H7 (cell line): ENCODE measurements at regions not wholly inside any gene's neighbourhood (a gene's known extent, or its start where the extent isn't known, plus 50 kb on each side); places are given as distances from the start of the nearest gene placed in this dataset.
A peak's percentile ranks its signal among the peaks of the same experiment; 100 is the strongest.
"Not testable (repeated sequence)": the region's sequence is repeated elsewhere in the genome, so short reads cannot be mapped to it uniquely, and the experiment has no call there.

ENCODE experiments used
- DNase-seq: peaks from one replicate; pipeline ENCODE4 v3.0.0; 2012
- H3K27me3 ChIP-seq: 2 replicates; pipeline ENCODE4 v1.6.0; 2011; ENCODE audit warnings: mild to moderate bottlenecking, low read length; ENCODE audit not compliant: control insufficient read depth, insufficient read depth
- H3K36me3 ChIP-seq: replicated peaks from 2 replicates; pipeline ENCODE4 v1.5.1; 2011; ENCODE audit warnings: low read length; ENCODE audit not compliant: control insufficient read depth, insufficient read depth
- H3K4me3 ChIP-seq: 2 replicates; pipeline ENCODE4 v1.5.1; 2011; ENCODE audit warnings: low read depth, mild to moderate bottlenecking, control low read depth, low read length, moderate library complexity; ENCODE audit not compliant: insufficient read depth

GRCh38 chr20:30313660-30314059 is 943.8 kb upstream of the DEFB115 start:
- not testable (repeated sequence) for H3K36me3 ChIP-seq, DNase-seq, H3K27me3 ChIP-seq, H3K4me3 ChIP-seq

GRCh38 chr20:30316063-30316462 is 941.4 kb upstream of the DEFB115 start:
- not testable (repeated sequence) for H3K4me3 ChIP-seq, H3K27me3 ChIP-seq, H3K36me3 ChIP-seq
- peak; percentile 19 for DNase-seq

GRCh38 chr20:30316532-30317299 is 940.7 kb upstream of the DEFB115 start:
- not testable (repeated sequence) for H3K36me3 ChIP-seq, DNase-seq, H3K4me3 ChIP-seq, H3K27me3 ChIP-seq

- H3K27me3 ChIP-seq, H3K36me3 ChIP-seq, DNase-seq, H3K4me3 ChIP-seq: not testable (repeated sequence)
These were observed 923.7 kb upstream of the DEFB115 start for GRCh38 chr20:30333744-30334143.

- not testable (repeated sequence) for DNase-seq, H3K27me3 ChIP-seq, H3K4me3 ChIP-seq, H3K36me3 ChIP-seq
These were observed 919.9 kb upstream of the DEFB115 start for GRCh38 chr20:30337556-30337955.

- H3K36me3 ChIP-seq, DNase-seq, H3K4me3 ChIP-seq, H3K27me3 ChIP-seq: not testable (repeated sequence)
These were observed 908.5 kb upstream of the DEFB115 start for GRCh38 chr20:30348932-30349331.

- not testable (repeated sequence) for H3K36me3 ChIP-seq, H3K4me3 ChIP-seq, H3K27me3 ChIP-seq, DNase-seq
These were observed 900.5 kb upstream of the DEFB115 start for GRCh38 chr20:30356854-30357467.

GRCh38 chr20:30361756-30362155 is 895.7 kb upstream of the DEFB115 start:
- not testable (repeated sequence) for H3K36me3 ChIP-seq, DNase-seq, H3K27me3 ChIP-seq, H3K4me3 ChIP-seq

GRCh38 chr20:30376430-30376766 is 881.1 kb upstream of the DEFB115 start:
- peak overlapping the region; percentile 32; the same call in 1 of the 2 replicates for H3K4me3 ChIP-seq
- H3K36me3 ChIP-seq, H3K27me3 ChIP-seq, DNase-seq: not testable (repeated sequence)

GRCh38 chr20:30376767-30377658 is 880.5 kb upstream of the DEFB115 start:
- Histone ChIP-seq H3K4me3 (peak overlapping the region; percentile 53), H3K36me3 (no peaks in the 10 kb centered on the region), H3K27me3 (no peaks in the 10 kb centered on the region)
- peak; percentile 82 for DNase-seq

- H3K36me3 ChIP-seq, DNase-seq, H3K27me3 ChIP-seq, H3K4me3 ChIP-seq: not testable (repeated sequence)
These were observed 879.1 kb upstream of the DEFB115 start for GRCh38 chr20:30378317-30378716.

GRCh38 chr20:30378721-30379120 is 878.7 kb upstream of the DEFB115 start:
- not testable (repeated sequence) for H3K4me3 ChIP-seq

GRCh38 chr20:30384841-30385240 is 872.6 kb upstream of the DEFB115 start:
- H3K36me3 ChIP-seq, H3K27me3 ChIP-seq, H3K4me3 ChIP-seq, DNase-seq: not testable (repeated sequence)

More at GRCh38 chr20:30378721-30379120, 878.7 kb upstream of the DEFB115 start:
- DNase-seq, H3K36me3 ChIP-seq, H3K27me3 ChIP-seq: not testable (repeated sequence)

- H3K27me3 ChIP-seq, DNase-seq, H3K4me3 ChIP-seq, H3K36me3 ChIP-seq: not testable (repeated sequence)
These were observed 871.4 kb upstream of the DEFB115 start for GRCh38 chr20:30386099-30386498.

- not testable (repeated sequence) for H3K4me3 ChIP-seq, H3K36me3 ChIP-seq, DNase-seq, H3K27me3 ChIP-seq
These were observed 869.6 kb upstream of the DEFB115 start for GRCh38 chr20:30387823-30388222.
